OCI-LY1 (cell line): ENCODE measurements at regions not wholly inside any gene's neighbourhood (a gene's known extent, or its start where the extent isn't known, plus 50 kb on each side); places are given as distances from the start of the nearest gene placed in this dataset.

Source experiments
- H2AFZ ChIP-seq: fragments of 200-600 bp; sonication (generic), shearing (Covaris generic); 2 replicates; pipeline ENCODE4 v1.6.0; 2014; ENCODE audit warnings: antibody characterized with exemption, mild to moderate bottlenecking, low read length
- H3F3A ChIP-seq: fragments of 200-600 bp; sonication (generic), shearing (Covaris generic); 2 replicates; pipeline ENCODE4 v1.6.0; 2014; ENCODE audit warnings: mild to moderate bottlenecking, antibody characterized with exemption, low read length, moderate library complexity; ENCODE audit not compliant: insufficient read depth
- H3K27ac ChIP-seq: fragments of 200-600 bp; sonication (generic); 2 replicates; pipeline ENCODE4 v1.5.1; 2014; ENCODE audit warnings: low read length, mixed run types, mild to moderate bottlenecking, low read depth; ENCODE audit not compliant: poor library complexity, severe bottlenecking
- H3K27me3 ChIP-seq: fragments of 200-600 bp; sonication (generic); 2 replicates; pipeline ENCODE4 v1.6.0; 2014; ENCODE audit warnings: antibody characterized with exemption, mild to moderate bottlenecking, low read length, moderate library complexity; ENCODE audit not compliant: insufficient read depth
- H3K36me3 ChIP-seq: fragments of 200-600 bp; sonication (generic); 2 replicates; pipeline ENCODE4 v1.6.1; 2014; ENCODE audit warnings: mild to moderate bottlenecking, antibody characterized with exemption, low read length, moderate library complexity, mixed read lengths; ENCODE audit not compliant: insufficient read depth
- H3K4me1 ChIP-seq: fragments of 200-600 bp; sonication (generic); 2 replicates; pipeline ENCODE4 v1.5.1; 2014; ENCODE audit warnings: mild to moderate bottlenecking, low read length, moderate library complexity; ENCODE audit not compliant: insufficient read depth, severe bottlenecking
- H3K4me2 ChIP-seq: fragments of 200-600 bp; sonication (generic), shearing (Covaris generic); 2 replicates; pipeline ENCODE4 v1.6.1; 2014; ENCODE audit warnings: low read length
- H3K4me3 ChIP-seq: fragments of 200-600 bp; sonication (generic); 2 replicates; pipeline ENCODE4 v1.5.1; 2014; ENCODE audit warnings: low read length, low read depth, mild to moderate bottlenecking, mixed read lengths; ENCODE audit not compliant: poor library complexity, severe bottlenecking
- H3K79me2 ChIP-seq: fragments of 200-600 bp; shearing (Covaris generic); 2 replicates; pipeline ENCODE4 v1.6.1; 2016; ENCODE audit warnings: mixed run types, low read length, mixed read lengths; ENCODE audit not compliant: insufficient read depth
- H3K9ac ChIP-seq: fragments of 200-600 bp; sonication (generic), shearing (Covaris generic); 2 replicates; pipeline ENCODE4 v1.6.1; 2014; ENCODE audit warnings: mild to moderate bottlenecking, low read length, mixed read lengths
- H3K9me2 ChIP-seq: fragments of 200-600 bp; sonication (generic), shearing (Covaris generic); 2 replicates; pipeline ENCODE4 v1.6.1; 2014; ENCODE audit warnings: low read depth, mild to moderate bottlenecking, low read length, mixed read lengths
- H3K9me3 ChIP-seq: fragments of 200-600 bp; shearing (Covaris generic); 2 replicates; pipeline ENCODE4 v1.6.1; 2014; ENCODE audit warnings: low read length, mixed read lengths
- H4K20me1 ChIP-seq: fragments of 200-600 bp; sonication (generic), shearing (Covaris generic); 2 replicates; pipeline ENCODE4 v1.6.0; 2016; ENCODE audit warnings: mild to moderate bottlenecking, low read length; ENCODE audit not compliant: insufficient read depth
- EZH2 ChIP-seq: fragments of 200-600 bp; sonication (generic), shearing (Covaris generic); IDR thresholded peaks from 2 replicates; pipeline ENCODE4 v1.8.0; 2017; ENCODE audit warnings: borderline replicate concordance, mixed run types, mild to moderate bottlenecking, antibody characterized with exemption, low read length, moderate library complexity, mixed read lengths
- TF ChIP-seq, protein P1 (sequence below): fragments of 200-600 bp; sonication (generic), shearing (Covaris generic); IDR thresholded peaks from 2 replicates; pipeline ENCODE4 v1.5.1; 2017; ENCODE audit warnings: mild to moderate bottlenecking, antibody characterized with exemption, low read length, moderate library complexity, mixed read lengths

- no peak overlapping the region for H3K4me3 ChIP-seq
- H3K4me1 ChIP-seq, result no peaks in the 10 kb centered on the region
- no peaks in the 10 kb centered on the region for H3K79me2 ChIP-seq
- no peak overlapping the region for H3K4me2 ChIP-seq
- no peak overlapping the region for H3K9ac ChIP-seq
- no peaks in the 10 kb centered on the region for H3K9me2 ChIP-seq
- TF ChIP-seq, protein P1, sequence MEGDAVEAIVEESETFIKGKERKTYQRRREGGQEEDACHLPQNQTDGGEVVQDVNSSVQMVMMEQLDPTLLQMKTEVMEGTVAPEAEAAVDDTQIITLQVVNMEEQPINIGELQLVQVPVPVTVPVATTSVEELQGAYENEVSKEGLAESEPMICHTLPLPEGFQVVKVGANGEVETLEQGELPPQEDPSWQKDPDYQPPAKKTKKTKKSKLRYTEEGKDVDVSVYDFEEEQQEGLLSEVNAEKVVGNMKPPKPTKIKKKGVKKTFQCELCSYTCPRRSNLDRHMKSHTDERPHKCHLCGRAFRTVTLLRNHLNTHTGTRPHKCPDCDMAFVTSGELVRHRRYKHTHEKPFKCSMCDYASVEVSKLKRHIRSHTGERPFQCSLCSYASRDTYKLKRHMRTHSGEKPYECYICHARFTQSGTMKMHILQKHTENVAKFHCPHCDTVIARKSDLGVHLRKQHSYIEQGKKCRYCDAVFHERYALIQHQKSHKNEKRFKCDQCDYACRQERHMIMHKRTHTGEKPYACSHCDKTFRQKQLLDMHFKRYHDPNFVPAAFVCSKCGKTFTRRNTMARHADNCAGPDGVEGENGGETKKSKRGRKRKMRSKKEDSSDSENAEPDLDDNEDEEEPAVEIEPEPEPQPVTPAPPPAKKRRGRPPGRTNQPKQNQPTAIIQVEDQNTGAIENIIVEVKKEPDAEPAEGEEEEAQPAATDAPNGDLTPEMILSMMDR, result no peak
- TF ChIP-seq EZH2, result no peak
- no peaks in the 10 kb centered on the region for H3K36me3 ChIP-seq
- no peaks in the 10 kb centered on the region for H4K20me1 ChIP-seq
- H3F3A ChIP-seq, result no peaks in the 10 kb centered on the region
- no peak overlapping the region for H3K27ac ChIP-seq
- no peak overlapping the region for H2AFZ ChIP-seq
- no peaks in the 10 kb centered on the region for H3K27me3 ChIP-seq
- no peaks in the 10 kb centered on the region for H3K9me3 ChIP-seq
Measured at GRCh38 chr4:135316266-135316779, 1114.7 kb upstream of the PABPC4L start.

GRCh38 chr4:135290136-135290535 is 1088.5 kb upstream of the PABPC4L start:
- TF ChIP-seq EZH2, result no peak
- TF ChIP-seq, protein P1, result no peak
- no peak overlapping the region for H3K4me3 ChIP-seq
- no peaks in the 10 kb centered on the region for H3K4me1 ChIP-seq
- no peak overlapping the region for H3K9ac ChIP-seq
- no peaks in the 10 kb centered on the region for H3K27me3 ChIP-seq
- H3K79me2 ChIP-seq, result no peaks in the 10 kb centered on the region
- H3K9me2 ChIP-seq, result no peaks in the 10 kb centered on the region
- H3K36me3 ChIP-seq, result no peaks in the 10 kb centered on the region
- H3K9me3 ChIP-seq, result no peaks in the 10 kb centered on the region
- no peak overlapping the region for H3K27ac ChIP-seq
- no peaks in the 10 kb centered on the region for H3F3A ChIP-seq
- no peaks in the 10 kb centered on the region for H4K20me1 ChIP-seq
- H3K4me2 ChIP-seq, result no peak overlapping the region
- no peak overlapping the region for H2AFZ ChIP-seq

DNA sequence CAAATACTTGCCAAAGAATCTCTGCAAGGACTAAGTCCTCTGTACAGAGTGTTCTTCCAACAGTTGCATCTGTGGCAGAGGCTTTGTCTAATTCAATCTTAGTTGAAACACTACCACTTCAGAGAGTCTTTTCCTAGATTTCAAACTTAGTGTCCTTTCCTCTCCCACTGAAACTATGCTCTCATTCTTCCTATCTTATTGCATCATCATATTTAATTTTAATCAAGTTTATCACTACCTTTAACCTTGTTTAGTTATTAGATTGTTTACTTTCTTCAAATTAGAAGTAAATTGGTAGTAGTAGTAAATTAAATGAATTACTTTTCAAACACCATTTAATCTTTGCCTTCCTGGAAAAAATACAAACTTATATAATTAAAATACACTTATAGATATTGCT is 1082.3 kb upstream of the PABPC4L start:
- H3K4me3 ChIP-seq, result no peak overlapping the region
- no peak overlapping the region for H2AFZ ChIP-seq
- H3K27ac ChIP-seq, result no peak overlapping the region
- H3K79me2 ChIP-seq, result no peaks in the 10 kb centered on the region
- no peaks in the 10 kb centered on the region for H3K36me3 ChIP-seq
- TF ChIP-seq, protein P1, result no peak
- no peak for TF ChIP-seq EZH2
- H3K4me1 ChIP-seq, result no peaks in the 10 kb centered on the region
- H3K9ac ChIP-seq, result no peak overlapping the region
- H3K27me3 ChIP-seq, result no peaks in the 10 kb centered on the region
- H4K20me1 ChIP-seq, result no peaks in the 10 kb centered on the region
- no peaks in the 10 kb centered on the region for H3K9me3 ChIP-seq
- H3F3A ChIP-seq, result no peaks in the 10 kb centered on the region
- H3K4me2 ChIP-seq, result no peak overlapping the region
- H3K9me2 ChIP-seq, result no peaks in the 10 kb centered on the region
